GM23338 (cell line): ENCODE measurements at regions not wholly inside any gene's neighbourhood (a gene's known extent, or its start where the extent isn't known, plus 50 kb on each side); places are given as distances from the start of the nearest gene placed in this dataset.
"Not testable (repeated sequence)": the region's sequence is repeated elsewhere in the genome, so short reads cannot be mapped to it uniquely, and the experiment has no call there.

Source experiments
- ATAC-seq: fragments of 200-7000 bp; cut with Tn5 transposase; 3 replicates; pipeline ENCODE4 v1.9.1; 2020
- DNase-seq: peaks from one replicate; pipeline ENCODE4 v3.0.0-alpha.2; 2015; ENCODE audit warnings: low spot score
- H2AFZ ChIP-seq: fragments of 200-600 bp; sonication (generic); 2 replicates; pipeline ENCODE4 v1.8.0; 2016; ENCODE audit warnings: antibody characterized with exemption, mild to moderate bottlenecking, moderate library complexity
- H3F3A ChIP-seq: fragments of 200-600 bp; sonication (generic); replicated peaks from 2 replicates; pipeline ENCODE4 v1.8.0; 2017; ENCODE audit warnings: antibody characterized with exemption, mixed run types, low read depth
- H3K27ac ChIP-seq: fragments of 200-600 bp; sonication (generic); 2 replicates; pipeline ENCODE4 v1.6.1; 2016; ENCODE audit warnings: low read depth
- H3K27me3 ChIP-seq: fragments of 200-600 bp; sonication (generic); 2 replicates; pipeline ENCODE4 v1.8.0; 2016; ENCODE audit warnings: mild to moderate bottlenecking, mixed run types, moderate library complexity; ENCODE audit not compliant: insufficient read depth
- H3K36me3 ChIP-seq: fragments of 200-600 bp; sonication (generic); 2 replicates; pipeline ENCODE4 v1.8.0; 2016; ENCODE audit warnings: mild to moderate bottlenecking; ENCODE audit not compliant: insufficient read depth
- H3K4me1 ChIP-seq: fragments of 200-600 bp; sonication (generic); 2 replicates; pipeline ENCODE4 v1.8.0; 2016; ENCODE audit warnings: mild to moderate bottlenecking, moderate library complexity; ENCODE audit not compliant: insufficient read depth
- H3K4me2 ChIP-seq: fragments of 200-600 bp; sonication (generic); 2 replicates; pipeline ENCODE4 v1.7.1; 2017; ENCODE audit warnings: mixed run types
- H3K4me3 ChIP-seq: fragments of 200-600 bp; sonication (generic); 2 replicates; pipeline ENCODE4 v1.6.1; 2016; ENCODE audit warnings: mixed run types
- H3K79me2 ChIP-seq: fragments of 200-600 bp; sonication (generic); replicated peaks from 2 replicates; pipeline ENCODE4 v1.8.0; 2017; ENCODE audit warnings: mild to moderate bottlenecking; ENCODE audit not compliant: insufficient read depth
- H3K9me2 ChIP-seq: fragments of 200-600 bp; sonication (generic); 2 replicates; pipeline ENCODE4 v1.8.0; 2017; ENCODE audit not compliant: insufficient read depth
- H4K20me1 ChIP-seq: fragments of 200-600 bp; sonication (generic); replicated peaks from 2 replicates; pipeline ENCODE4 v1.8.0; 2017; ENCODE audit warnings: mild to moderate bottlenecking; ENCODE audit not compliant: insufficient read depth
- H3K27ac Mint-ChIP-seq: 2 replicates; pipeline ENCODE4 v1.8.0; 2020; ENCODE audit warnings: inconsistent platforms, mild to moderate bottlenecking, moderate library complexity, mixed read lengths
- H3K27me3 Mint-ChIP-seq: 3 replicates; pipeline ENCODE4 v1.8.0; 2022; ENCODE audit warnings: low read depth, mild to moderate bottlenecking, moderate library complexity, mixed read lengths, inconsistent platforms; ENCODE audit not compliant: insufficient read depth, poor library complexity
- H3K36me3 Mint-ChIP-seq: 3 replicates; pipeline ENCODE4 v1.8.0; 2021; ENCODE audit warnings: low read depth, mild to moderate bottlenecking, inconsistent platforms, moderate library complexity, mixed read lengths
- H3K4me1 Mint-ChIP-seq: 3 replicates; pipeline ENCODE4 v1.8.0; 2020; ENCODE audit warnings: mild to moderate bottlenecking, inconsistent platforms, mixed read lengths
- H3K4me3 Mint-ChIP-seq: 3 replicates; pipeline ENCODE4 v1.8.0; 2021; ENCODE audit warnings: moderate library complexity, mild to moderate bottlenecking, inconsistent platforms, mixed read lengths
- H3K9me3 Mint-ChIP-seq: 3 replicates; pipeline ENCODE4 v1.8.0; 2020; ENCODE audit warnings: moderate library complexity, mild to moderate bottlenecking, inconsistent platforms, mixed read lengths
- CREB1 ChIP-seq: fragments of 250-450 bp; sonication (Bioruptor Pico); IDR thresholded peaks from 2 replicates; pipeline ENCODE4 v1.5.0; 2020; ENCODE audit warnings: low read depth, mild to moderate bottlenecking, moderate library complexity
- CTCF ChIP-seq, 2 experiments: fragments of 200-600 bp in 1 of 2; sonication (generic) in 1 of 2; conservative IDR thresholded peaks; 2 replicates each; pipeline versions ENCODE4 v1.5.1 to v1.6.1; 2016 to 2017; ENCODE audit warnings: antibody characterized with exemption in 2 of 2, low read depth in 2 of 2, mild to moderate bottlenecking in 2 of 2, moderate library complexity in 1 of 2
- ETS1 ChIP-seq: IDR thresholded peaks from 2 replicates; pipeline ENCODE4 v1.6.1; 2016; ENCODE audit warnings: antibody characterized with exemption
- EZH2 ChIP-seq: fragments of 200-600 bp; sonication (generic); IDR thresholded peaks from one replicate; pipeline ENCODE4 v1.8.0; 2017; ENCODE audit warnings: antibody characterized with exemption, mild to moderate bottlenecking, low read depth; ENCODE audit not compliant: unreplicated experiment
- JUNB ChIP-seq: IDR thresholded peaks from one replicate; pipeline ENCODE4 v1.6.1; 2016; ENCODE audit warnings: antibody characterized with exemption; ENCODE audit not compliant: unreplicated experiment
- NANOG ChIP-seq: IDR thresholded peaks from 2 replicates; pipeline ENCODE4 v1.6.1; 2016; ENCODE audit warnings: antibody characterized with exemption, borderline replicate concordance
- POLR2AphosphoS5 ChIP-seq: IDR thresholded peaks from 2 replicates; pipeline ENCODE4 v1.6.1; 2016; ENCODE audit warnings: antibody characterized with exemption, low read depth
- REST ChIP-seq: IDR thresholded peaks from one replicate; pipeline ENCODE4 v1.6.1; 2018; ENCODE audit warnings: antibody characterized with exemption; ENCODE audit not compliant: unreplicated experiment
- STAT1 ChIP-seq: IDR thresholded peaks from one replicate; pipeline ENCODE4 v1.6.1; 2016; ENCODE audit warnings: antibody characterized with exemption; ENCODE audit not compliant: unreplicated experiment
- ZNF114 ChIP-seq: fragments of 250-450 bp; sonication (Bioruptor Pico); IDR thresholded peaks from 2 replicates; pipeline ENCODE4 v1.5.0; 2020; ENCODE audit warnings: mild to moderate bottlenecking, moderate library complexity
- ZNF331 ChIP-seq: fragments of 250-450 bp; sonication (Bioruptor Pico); IDR thresholded peaks from 2 replicates; pipeline ENCODE4 v1.5.0; 2020; ENCODE audit warnings: low read depth, mild to moderate bottlenecking, moderate library complexity

- TF ChIP-seq CREB1 (no peak), EZH2 (no peak), ETS1 (no peak), ZNF331 (CRISPR knock-in tag) (no peak)
These were observed 183.6 kb upstream of the MAP3K1 start (continued) for GRCh38 chr5:56631719-56632118.

- not testable (repeated sequence) for H4K20me1 ChIP-seq, H3K4me1 ChIP-seq, H3K27ac ChIP-seq, ATAC-seq, H2AFZ ChIP-seq, H3K4me1 Mint-ChIP-seq, H3K27ac Mint-ChIP-seq, H3K36me3 ChIP-seq, H3K79me2 ChIP-seq, H3K27me3 ChIP-seq, H3K4me3 ChIP-seq, H3K9me2 ChIP-seq, H3K4me3 Mint-ChIP-seq, DNase-seq, H3K27me3 Mint-ChIP-seq, H3F3A ChIP-seq, H3K4me2 ChIP-seq
- peaks cover 32% of the 10 kb centered on the region; the same call in 2 of the 3 replicates for H3K36me3 Mint-ChIP-seq
- peaks cover 34% of the 10 kb centered on the region for H3K9me3 Mint-ChIP-seq
These were observed 186.7 kb upstream of the MAP3K1 start for GRCh38 chr5:56628616-56629015.

- no peaks in the 10 kb centered on the region for H3K27me3 ChIP-seq
- peaks cover 35% of the 10 kb centered on the region for H3K9me3 Mint-ChIP-seq
- H3K4me1 Mint-ChIP-seq, result peaks cover 2% of the 10 kb centered on the region; the same call in 1 of the 3 replicates
- no peak for DNase-seq
- no peak overlapping the region for H3K4me2 ChIP-seq
- peaks cover 4% of the 10 kb centered on the region; the same call in 1 of the 2 replicates for H3K9me2 ChIP-seq
- no peak for ATAC-seq
- H3K36me3 Mint-ChIP-seq, result peaks cover 30% of the 10 kb centered on the region; the same call in 2 of the 3 replicates
- no peak overlapping the region for H3K4me3 Mint-ChIP-seq
- H3K36me3 ChIP-seq, result no peaks in the 10 kb centered on the region
- H3K4me3 ChIP-seq, result no peak overlapping the region
- H2AFZ ChIP-seq, result no peak overlapping the region
- no peaks in the 10 kb centered on the region for H3F3A ChIP-seq
- H3K27me3 Mint-ChIP-seq, result no peaks in the 10 kb centered on the region
- H3K79me2 ChIP-seq, result no peaks in the 10 kb centered on the region
- no peaks in the 10 kb centered on the region for H4K20me1 ChIP-seq
- H3K4me1 ChIP-seq, result no peaks in the 10 kb centered on the region
- H3K27ac ChIP-seq, result no peak overlapping the region
- no peak overlapping the region for H3K27ac Mint-ChIP-seq
- TF ChIP-seq EZH2 (no peak), REST (no peak), CREB1 (no peak), JUNB (no peak), ZNF331 (CRISPR knock-in tag) (no peak), NANOG (no peak), ETS1 (no peak), STAT1 (no peak), POLR2AphosphoS5 (no peak), CTCF (conservative IDR thresholded peaks at IDR 0.05; ENCODE audit: low read depth in 2 of 2) (no peak), ZNF114 (CRISPR knock-in tag) (no peak)
These were observed 189.8 kb upstream of the MAP3K1 start for GRCh38 chr5:56625541-56625940.
